Bone marrow (tissue), 2 donors: ENCODE measurements at regions not wholly inside any gene's neighbourhood (a gene's known extent, or its start where the extent isn't known, plus 50 kb on each side); places are given as distances from the start of the nearest gene placed in this dataset.
"Not testable (repeated sequence)": the region's sequence is repeated elsewhere in the genome, so short reads cannot be mapped to it uniquely, and the experiment has no call there.

Source experiments
- DNase-seq, 2 donors: peaks; one replicate each; lab custom pipeline; 2025; lab: John Stamatoyannopoulos, UW

DNA sequence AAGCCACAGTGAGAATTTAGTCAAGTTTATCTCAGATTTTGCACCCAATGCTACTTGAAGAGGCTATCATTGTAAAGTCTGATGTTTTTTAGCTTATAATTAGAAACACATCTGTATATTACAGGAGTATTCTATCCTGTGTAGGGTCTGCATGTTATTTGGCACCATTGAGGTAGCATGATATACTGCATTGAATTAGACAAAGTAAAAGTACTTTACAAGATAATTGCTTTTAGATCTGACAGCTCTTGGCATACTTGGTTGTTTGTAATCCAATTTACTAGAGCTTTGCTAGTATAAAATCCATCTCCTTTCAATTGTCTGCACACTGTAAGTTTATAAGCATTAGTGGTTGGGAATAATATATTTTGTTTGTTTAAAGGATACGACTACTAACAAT is 714.3 kb downstream of the ANKRD7 start:
- no peak for DNase-seq

DNA sequence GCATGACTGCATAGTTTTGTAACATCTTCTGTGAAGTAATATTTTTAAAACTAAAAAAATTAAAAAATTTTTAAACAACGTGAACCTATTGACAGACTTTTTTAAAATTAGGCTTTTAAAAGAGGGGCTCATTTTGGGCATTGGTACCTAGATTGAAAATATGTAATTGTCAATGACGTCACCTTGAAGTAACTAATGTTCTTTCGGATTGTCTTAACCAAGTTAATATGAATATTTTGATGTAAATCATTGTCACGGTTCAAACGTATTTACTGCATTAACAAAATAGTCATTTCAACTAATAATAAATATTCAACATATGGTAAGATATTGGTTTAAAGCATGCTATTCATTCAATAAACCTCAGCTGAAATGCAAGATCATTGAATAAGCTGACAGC is 719.8 kb downstream of the ANKRD7 start:
- no peak for DNase-seq

DNA sequence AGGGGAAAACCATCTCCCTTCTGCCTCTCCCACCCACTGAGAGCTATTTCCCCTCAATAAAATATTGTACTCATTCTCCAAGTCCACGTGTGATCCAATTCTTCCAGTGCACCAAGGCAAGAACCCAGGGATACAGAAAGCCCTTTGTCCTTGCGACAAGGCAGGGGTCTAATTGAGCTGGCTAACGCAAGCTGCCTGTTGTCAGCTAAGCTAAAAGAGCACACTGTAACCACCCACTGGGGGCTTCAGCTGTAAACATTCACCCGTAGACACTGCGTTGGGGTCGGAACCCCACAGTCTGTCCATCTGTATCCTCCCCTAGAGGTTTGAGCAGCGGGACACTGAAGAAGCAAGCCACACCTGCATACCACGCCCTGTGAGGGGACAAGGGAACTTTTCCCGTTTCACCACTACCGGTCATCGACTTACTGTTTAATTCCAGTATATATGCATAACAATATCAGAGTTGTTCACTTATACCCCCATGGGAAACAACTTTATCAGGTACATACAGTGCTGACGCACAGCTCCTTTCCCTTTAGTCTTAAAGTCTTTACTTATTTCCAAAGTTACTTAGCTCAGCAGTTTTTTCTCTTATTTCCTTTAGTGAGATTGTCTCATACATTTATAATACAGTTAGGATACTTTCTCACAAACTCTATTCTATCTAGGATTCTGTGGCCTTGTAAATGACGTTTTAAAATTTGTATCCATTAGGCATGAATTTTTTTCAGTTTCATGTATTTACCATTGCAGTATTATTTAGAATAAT is 721.6 kb downstream of the ANKRD7 start:
- DNase-seq = no peak

DNA sequence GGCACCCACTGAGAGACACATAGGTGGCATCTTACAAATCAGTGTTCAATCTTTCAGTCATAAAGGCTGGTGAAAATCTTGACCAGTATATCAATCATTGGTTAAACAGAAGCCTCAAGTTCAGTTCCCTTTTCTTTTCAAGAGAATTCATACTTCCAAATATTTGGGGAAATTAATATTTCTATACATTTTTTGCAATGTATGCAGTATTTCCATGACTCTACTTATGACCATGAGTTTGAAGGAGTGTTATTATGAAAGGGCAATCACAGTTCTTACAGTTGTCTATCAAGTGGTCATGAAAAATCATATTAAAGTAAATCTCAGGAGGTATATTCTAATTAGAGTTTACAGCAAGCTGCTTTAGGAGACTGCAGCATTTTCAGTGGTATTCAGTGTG is 724.0 kb downstream of the ANKRD7 start:
- DNase-seq = no peak

- no peak for DNase-seq
Observed at GRCh38 chr7:118949031-118949430, 724.5 kb downstream of the ANKRD7 start.

GRCh38 chr7:118956285-118956684 is 731.8 kb downstream of the ANKRD7 start:
- not testable (repeated sequence) for DNase-seq

GRCh38 chr7:118969370-118969769 is 744.9 kb downstream of the ANKRD7 start:
- DNase-seq = no peak

GRCh38 chr7:118971706-118972105 is 747.2 kb downstream of the ANKRD7 start:
- DNase-seq = no peak

DNA sequence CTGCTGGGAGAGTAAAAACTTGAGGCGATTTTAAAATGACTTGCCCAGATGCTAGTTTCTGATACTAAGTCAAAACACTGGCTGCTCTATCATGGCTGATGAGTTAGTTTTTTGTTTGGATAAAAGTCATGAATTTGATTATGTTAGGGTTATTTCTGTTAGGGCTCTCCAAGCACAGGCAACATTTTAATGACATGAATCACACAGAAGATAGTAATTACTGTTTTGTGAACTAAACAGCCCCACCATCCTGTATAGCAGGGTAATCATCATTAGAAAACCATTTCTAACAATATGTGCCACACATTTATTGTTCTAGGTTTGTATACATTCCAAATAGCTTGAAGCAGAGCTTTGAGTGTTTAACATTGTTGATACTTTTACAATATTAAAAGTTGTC is 750.3 kb downstream of the ANKRD7 start:
- DNase-seq = no peak

DNA sequence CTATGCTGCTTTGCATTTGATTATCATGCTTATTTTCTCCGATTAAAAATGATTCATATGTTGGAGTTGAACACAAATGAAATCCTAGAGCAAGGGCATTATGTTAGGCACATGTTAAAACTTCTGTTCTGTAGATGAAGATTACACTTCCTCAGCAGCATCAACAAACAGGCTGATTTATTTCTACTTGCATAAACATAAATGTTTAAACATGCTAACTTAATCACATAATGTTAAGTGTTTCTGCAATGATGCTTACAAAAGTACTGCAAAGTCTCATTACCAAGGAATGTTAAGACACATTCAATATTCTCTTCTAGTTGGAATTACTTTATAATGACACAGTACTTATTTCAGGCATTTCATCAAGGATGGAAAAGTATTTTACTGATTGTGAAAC is 770.8 kb downstream of the ANKRD7 start:
- no peak for DNase-seq

DNA sequence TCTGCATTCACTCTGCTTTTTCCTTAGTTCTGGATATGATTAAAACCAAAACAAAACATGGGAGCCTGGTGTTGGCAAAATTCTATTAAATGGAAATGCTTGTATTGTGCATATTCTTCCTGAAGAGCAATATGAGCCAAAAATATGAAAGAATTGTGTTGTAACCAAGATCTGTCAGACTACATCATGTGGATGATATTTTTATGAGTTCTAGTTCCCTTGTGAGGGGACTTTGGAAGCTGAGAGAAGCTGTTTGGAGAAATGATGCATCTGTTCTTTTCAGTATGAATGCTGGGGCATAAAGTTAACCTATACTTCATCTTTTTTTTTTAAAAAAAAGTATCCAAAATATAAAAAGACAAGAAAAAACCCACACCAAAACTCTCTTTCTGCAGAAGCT is 782.7 kb downstream of the ANKRD7 start:
- DNase-seq = no peak

DNA sequence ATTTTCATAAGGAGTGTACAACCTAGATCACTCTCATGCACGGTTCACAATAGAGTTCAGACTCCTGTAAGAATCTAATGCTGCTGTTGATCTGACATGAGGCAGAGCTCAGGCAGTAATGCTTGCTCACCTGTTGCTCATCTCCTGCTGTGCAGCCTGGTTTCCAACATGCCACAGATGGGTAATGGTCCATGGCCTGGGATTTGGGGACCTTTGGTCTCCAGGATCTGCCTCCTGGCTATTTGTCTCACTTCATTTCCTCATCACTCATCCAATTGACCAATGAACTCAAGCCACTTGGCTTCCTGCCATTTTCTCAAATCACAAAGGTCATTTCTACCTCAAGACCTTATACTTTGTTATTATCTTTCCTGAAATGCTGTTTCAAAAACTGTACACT is 786.1 kb downstream of the ANKRD7 start:
- DNase-seq = no peak

- DNase-seq = no peak
Observed at GRCh38 chr7:119026391-119026790, 801.9 kb downstream of the ANKRD7 start.

- no peak for DNase-seq
Observed at GRCh38 chr7:119028736-119029135, 804.2 kb downstream of the ANKRD7 start.

DNA sequence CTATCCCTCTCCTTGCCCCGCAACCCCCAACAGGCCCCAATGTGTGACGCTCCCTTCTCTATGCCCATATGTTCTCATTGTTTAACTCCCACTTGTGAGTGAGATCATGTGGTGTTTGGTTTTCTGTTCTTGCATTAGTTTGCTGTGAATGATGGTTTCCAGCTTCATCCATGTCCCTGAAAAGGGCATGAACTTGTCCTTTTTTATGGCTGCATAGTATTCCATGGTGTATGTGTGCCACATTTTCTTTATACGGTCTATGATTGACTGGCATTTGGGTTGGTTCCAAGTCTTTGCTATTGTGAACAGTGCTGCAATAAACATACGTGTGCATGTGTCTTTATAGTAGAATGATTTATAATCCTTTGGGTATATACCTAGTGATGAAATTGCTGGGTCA is 807.6 kb downstream of the ANKRD7 start:
- DNase-seq = not testable (repeated sequence)

GRCh38 chr7:119033641-119034040 is 809.1 kb downstream of the ANKRD7 start:
- no peak for DNase-seq

- no peak for DNase-seq
Observed at GRCh38 chr7:119037941-119038340, 813.4 kb downstream of the ANKRD7 start.

DNA sequence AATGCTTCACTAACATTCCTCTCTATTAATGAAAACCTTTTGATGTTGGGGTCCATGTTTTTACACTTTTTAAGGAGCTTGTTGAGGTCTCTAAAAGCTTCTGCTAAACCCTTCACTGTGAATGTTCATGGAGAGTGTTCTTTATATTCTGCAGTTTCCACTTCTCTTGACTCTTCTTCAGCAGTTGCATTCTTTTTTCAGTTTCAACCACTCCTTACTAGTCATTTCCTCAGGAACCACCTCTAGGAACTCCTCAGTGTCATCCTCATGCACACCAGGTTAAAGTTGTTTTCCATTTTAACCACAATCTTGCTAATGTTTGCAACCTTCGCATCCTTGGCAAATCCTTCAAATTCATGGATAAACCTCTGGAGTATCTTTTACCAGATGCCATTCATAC is 821.6 kb downstream of the ANKRD7 start:
- DNase-seq = no peak

GRCh38 chr7:119065966-119066365 is 841.5 kb downstream of the ANKRD7 start:
- no peak for DNase-seq

GRCh38 chr7:119086026-119086425 is 861.5 kb downstream of the ANKRD7 start:
- DNase-seq = no peak

GRCh38 chr7:119090851-119091250 is 866.3 kb downstream of the ANKRD7 start:
- no peak for DNase-seq

DNA sequence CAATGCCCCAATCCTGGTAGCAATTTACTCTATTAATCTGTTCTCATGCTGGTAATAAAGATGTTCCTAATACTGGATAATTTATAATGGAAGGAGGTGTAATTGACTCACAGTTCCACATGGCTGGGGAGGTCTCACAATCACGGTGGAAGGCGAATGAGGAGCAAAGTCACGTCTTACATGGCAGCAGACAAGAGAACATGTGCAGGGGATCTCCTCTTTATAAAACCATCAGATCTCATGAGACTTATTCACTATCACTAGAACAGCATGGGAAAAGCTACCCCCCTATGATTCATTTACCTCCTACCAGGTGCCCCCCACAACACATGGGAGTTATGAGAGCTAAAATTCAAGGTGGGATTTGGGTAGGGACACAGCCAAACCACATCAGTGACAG is 872.2 kb downstream of the ANKRD7 start:
- no peak for DNase-seq

- not testable (repeated sequence) for DNase-seq
Observed at GRCh38 chr7:119100611-119101258, 876.2 kb downstream of the ANKRD7 start.

DNA sequence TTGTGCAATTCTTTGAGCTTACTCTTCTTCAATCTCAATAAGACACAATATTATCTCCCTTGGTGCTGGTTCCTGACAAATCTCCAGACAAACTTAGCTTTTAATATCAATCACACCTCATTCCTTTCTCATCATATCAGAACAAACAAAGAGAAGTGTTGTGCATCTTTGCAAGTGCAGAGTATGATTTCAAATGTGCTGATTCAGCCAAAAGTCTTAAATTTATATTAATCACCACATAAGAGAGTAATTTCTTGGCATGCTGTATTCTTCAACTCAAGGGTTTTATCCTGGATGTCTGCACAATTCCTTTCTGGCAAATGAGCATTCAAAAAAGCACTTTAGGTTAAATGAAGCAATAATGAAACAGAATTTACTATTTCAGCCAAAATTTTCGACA is 877.8 kb downstream of the ANKRD7 start:
- DNase-seq = no peak
